Fibroblast of villous mesenchyme (primary cell): ENCODE measurements at regions not wholly inside any gene's neighbourhood (a gene's known extent, or its start where the extent isn't known, plus 50 kb on each side); places are given as distances from the start of the nearest gene placed in this dataset.

Experiments used
- DNase-seq: peaks from one replicate; pipeline ENCODE4 v3.0.0-alpha.2; 2010; ENCODE audit warnings: low read depth
- H3K4me3 ChIP-seq: 2 replicates; pipeline ENCODE4 v1.5.1; 2011; ENCODE audit warnings: low read depth, mild to moderate bottlenecking, low read length
- TF ChIP-seq, protein P1 (sequence below): IDR thresholded peaks from 2 replicates; pipeline ENCODE4 v1.5.1; 2012; ENCODE audit warnings: low read depth, mild to moderate bottlenecking, low read length; ENCODE audit not compliant: insufficient read depth

DNA sequence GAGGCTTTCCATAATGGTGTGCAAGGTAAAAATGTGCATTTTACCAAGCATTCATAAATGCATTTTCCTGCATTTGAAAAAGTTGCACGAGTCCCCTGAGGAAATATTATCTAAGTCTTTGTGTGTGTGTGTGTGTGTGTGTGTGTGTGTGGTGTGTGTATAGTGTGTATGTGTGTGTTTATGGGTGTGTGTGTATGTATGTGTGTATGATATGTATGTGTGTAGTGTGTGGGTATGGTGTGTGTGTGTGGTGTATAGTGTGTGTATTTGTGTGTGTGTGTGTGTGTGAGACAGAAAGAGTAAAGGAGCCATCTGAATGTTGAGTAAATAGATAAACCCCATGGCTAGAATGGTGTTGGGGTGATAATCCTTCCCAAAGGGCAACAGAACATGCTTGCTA lies 229.6 kb upstream of the TBC1D5 start:
- no peak for DNase-seq
- H3K4me3 ChIP-seq = no peak overlapping the region
- TF ChIP-seq, protein P1, sequence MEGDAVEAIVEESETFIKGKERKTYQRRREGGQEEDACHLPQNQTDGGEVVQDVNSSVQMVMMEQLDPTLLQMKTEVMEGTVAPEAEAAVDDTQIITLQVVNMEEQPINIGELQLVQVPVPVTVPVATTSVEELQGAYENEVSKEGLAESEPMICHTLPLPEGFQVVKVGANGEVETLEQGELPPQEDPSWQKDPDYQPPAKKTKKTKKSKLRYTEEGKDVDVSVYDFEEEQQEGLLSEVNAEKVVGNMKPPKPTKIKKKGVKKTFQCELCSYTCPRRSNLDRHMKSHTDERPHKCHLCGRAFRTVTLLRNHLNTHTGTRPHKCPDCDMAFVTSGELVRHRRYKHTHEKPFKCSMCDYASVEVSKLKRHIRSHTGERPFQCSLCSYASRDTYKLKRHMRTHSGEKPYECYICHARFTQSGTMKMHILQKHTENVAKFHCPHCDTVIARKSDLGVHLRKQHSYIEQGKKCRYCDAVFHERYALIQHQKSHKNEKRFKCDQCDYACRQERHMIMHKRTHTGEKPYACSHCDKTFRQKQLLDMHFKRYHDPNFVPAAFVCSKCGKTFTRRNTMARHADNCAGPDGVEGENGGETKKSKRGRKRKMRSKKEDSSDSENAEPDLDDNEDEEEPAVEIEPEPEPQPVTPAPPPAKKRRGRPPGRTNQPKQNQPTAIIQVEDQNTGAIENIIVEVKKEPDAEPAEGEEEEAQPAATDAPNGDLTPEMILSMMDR = no peak

- TF ChIP-seq, protein P1 = no peak
- H3K4me3 ChIP-seq = no peak overlapping the region
- no peak for DNase-seq
These were observed 227.6 kb upstream of the TBC1D5 start for GRCh38 chr3:17969985-17970568.

GRCh38 chr3:17969244-17969643 lies 226.8 kb upstream of the TBC1D5 start:
- DNase-seq = no peak
- no peak overlapping the region for H3K4me3 ChIP-seq
- TF ChIP-seq, protein P1 = no peak

DNA sequence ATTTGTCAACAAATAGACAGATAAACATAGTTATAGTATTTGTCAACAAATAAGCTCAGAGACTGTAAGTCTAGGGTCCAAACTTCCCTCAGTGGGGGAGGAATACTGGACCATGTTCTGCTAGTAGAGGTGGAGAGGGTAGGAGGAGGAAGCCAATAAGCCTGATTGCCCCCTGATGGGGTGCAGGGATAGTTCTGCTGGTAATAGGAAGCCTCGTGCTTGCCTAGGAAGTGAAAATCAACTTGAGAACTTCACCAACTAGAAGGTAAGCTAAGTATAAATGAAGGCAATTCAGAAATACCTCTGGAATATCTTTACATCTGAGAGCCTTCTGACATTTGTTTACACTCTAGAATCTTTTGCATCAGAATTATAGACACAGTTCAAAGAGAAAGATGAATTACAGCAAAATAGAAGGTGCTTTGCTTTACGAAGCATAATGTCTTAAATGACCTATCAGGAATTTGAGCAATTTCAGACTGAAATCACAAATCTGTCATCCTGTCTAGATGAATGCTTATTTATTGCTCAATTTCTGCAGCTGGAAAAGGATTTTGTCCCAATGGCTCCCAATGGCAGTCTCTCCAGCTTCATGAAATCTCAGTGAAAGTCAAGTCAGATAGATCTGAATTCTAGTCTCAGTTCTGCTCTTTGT lies 225.6 kb upstream of the TBC1D5 start:
- no peak for DNase-seq
- no peak overlapping the region for H3K4me3 ChIP-seq
- TF ChIP-seq, protein P1 = no peak

DNA sequence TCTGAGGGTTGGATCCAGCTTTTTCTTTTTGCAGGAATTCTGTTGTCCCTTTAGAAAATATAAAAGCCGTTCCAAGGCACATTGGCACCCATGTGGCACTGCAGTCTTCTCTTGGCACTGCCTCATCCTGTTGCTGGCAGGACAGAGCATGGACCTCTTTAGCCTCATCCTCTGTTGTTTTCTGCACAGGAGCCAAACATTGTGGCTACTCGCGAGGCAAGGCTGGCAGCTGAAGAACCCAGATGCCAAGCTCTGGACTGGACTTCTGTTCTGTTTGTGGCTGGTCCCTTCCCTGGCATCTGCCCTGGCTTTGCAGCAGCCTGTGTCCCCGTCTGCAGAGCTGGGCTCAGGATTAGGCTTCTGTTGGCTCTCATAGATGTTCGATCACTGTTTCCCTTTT lies 224.7 kb upstream of the TBC1D5 start:
- no peak for DNase-seq
- H3K4me3 ChIP-seq = no peak overlapping the region
- TF ChIP-seq, protein P1 = no peak

- TF ChIP-seq, protein P1 = no peak
- no peak for DNase-seq
- no peak overlapping the region for H3K4me3 ChIP-seq
These were observed 222.9 kb upstream of the TBC1D5 start for GRCh38 chr3:17965331-17965730.

DNA sequence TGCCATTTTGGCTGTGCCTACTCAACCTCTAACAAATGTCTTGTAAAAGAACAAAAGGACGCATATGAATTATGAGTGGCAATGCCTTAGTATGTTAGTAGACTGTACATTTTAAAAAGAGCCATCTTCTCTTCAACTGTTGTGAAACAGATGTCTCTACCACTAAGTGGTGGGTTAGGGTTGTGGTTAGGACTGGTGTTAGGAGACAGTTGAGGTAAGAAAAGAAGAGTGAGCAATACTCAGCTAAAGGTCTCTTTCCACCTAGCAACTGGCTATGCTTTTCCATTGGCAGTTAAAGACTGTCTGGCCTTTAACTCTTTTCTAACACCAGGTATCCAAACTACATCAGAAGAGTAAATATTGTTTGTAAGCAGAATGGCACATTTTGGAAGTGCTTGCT lies 221.7 kb upstream of the TBC1D5 start:
- no peak overlapping the region for H3K4me3 ChIP-seq
- TF ChIP-seq, protein P1 = no peak
- no peak for DNase-seq
